DMS53 treated with DMSO at 0.1 percent for 48 hours (cell line): ENCODE measurements at regions not wholly inside any gene's neighbourhood (a gene's known extent, or its start where the extent isn't known, plus 50 kb on each side); places are given as distances from the start of the nearest gene placed in this dataset.
"Not testable (repeated sequence)": the region's sequence is repeated elsewhere in the genome, so short reads cannot be mapped to it uniquely, and the experiment has no call there.

Experiments used
- DNase-seq: peaks from one replicate; lab custom pipeline; 2025; ENCODE audit not compliant: unreplicated experiment; lab: John Stamatoyannopoulos, UW

DNA sequence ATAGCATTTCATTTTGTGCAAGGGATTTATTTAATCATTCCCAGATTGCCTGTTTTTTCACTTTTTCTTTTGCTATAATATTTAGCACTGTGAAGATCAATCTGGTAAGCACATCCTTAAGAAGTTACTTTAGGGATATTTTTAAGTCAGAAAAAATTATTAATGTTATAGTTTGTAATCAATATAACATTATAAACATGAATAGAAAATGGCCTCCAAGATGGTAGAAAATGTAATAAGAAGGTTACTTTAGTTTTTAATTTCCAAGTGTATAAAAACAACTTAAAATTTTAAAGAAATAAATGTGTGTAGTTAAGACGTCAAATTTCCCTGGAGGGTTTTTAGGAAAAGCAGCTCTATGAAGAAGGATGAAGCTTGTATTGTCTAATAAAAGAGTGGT is 81.9 kb upstream of the SERPINE2 start:
- no peak for DNase-seq

GRCh38 chr2:224119846-224120245 is 80.8 kb upstream of the SERPINE2 start:
- not testable (repeated sequence) for DNase-seq

DNA sequence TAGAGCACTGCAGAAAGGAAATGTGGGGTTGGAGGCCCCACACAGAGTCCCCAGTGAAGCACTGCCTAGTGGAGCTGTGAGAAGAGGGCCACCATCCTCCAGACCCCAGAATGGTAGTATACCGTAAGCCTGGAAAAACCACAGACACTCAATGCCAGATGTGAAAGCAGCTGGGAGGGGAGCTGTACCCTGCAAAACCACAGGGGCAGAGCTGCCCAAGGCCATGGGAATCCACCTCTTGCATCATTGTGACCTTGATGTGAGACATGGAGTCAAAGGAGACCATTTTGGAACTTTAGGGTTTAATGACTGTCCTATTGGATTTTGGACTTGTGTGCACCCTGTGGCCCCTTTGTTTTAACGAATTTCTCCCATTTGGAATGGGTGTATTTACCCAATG is 75.3 kb upstream of the SERPINE2 start:
- DNase-seq = no peak

DNA sequence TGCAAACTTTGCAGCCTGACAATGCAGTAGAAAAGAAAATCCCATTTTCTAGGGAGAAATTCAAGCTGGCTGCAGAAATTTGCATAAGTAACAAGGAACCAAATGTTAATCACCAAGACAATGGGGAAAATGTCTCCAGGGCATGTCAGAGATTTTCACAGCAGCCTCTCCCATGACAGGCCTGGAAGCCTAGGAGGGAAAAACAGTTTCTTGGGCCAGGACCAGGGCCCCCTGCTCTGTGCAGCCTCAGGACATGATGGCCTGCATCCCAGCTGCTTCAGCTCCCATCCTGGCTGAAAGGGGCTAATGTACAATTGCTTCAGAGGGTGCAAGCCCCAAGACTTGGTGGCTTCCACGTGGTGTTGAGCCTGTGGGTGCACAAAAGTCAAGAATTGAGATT is 74.8 kb upstream of the SERPINE2 start:
- DNase-seq = not testable (repeated sequence)

- no peak for DNase-seq
These were observed 72.5 kb upstream of the SERPINE2 start for GRCh38 chr2:224111576-224111975.

DNA sequence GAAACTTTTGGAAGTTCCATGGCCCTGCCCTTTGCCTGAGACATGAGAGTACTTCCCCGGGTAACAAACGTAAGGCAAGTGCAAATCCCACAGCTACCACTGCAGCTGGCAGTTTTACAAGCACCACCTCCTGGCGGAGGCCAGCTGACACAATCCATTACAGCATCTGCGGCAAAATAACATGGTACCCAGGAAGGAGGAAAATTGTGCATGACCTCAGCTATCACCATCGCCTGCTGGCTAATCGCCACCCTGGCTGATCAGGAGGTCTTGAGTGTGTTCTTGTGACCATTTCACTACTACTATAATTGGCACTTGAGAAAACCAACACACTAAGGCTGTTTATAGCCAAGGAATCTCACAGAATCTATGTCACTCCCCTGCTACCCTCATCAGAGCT is 71.7 kb upstream of the SERPINE2 start:
- no peak for DNase-seq

GRCh38 chr2:224109751-224110150 is 70.7 kb upstream of the SERPINE2 start:
- DNase-seq = no peak

- DNase-seq = no peak
These were observed 67.7 kb upstream of the SERPINE2 start for GRCh38 chr2:224106794-224107193.

DNA sequence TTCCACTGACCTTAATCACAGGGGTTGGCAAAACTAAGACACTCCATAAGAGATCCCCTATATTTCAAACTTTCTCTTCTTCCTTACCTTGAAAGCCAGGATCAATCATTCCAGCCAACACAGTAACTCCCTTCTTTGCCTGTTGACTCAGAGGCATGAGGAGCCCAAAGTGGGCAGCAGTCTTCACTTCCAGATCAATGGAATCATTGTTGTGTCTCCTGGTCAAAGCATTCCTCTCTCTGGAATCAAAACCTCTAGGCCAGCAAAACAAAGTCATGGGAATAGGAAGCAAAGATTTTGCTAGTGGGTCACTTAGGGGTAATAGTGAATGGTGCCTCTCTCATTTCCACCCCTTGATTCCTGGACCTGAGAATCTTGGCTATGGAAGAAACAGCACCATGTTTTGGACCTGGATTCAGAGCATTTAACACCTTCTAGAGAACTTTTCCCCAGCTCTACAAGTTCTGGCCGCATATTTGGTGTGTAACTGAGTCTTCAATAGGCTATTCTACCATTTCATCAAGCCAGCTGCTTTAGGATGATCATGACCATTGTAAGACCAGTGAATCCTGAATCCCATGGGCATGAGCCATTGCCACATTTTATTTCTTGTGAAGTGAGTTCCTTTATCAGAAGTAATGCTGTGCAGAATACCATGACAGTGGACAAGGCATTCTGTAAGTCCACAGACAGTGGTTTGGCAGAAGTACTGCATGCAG is 65.7 kb upstream of the SERPINE2 start:
- DNase-seq = no peak

DNA sequence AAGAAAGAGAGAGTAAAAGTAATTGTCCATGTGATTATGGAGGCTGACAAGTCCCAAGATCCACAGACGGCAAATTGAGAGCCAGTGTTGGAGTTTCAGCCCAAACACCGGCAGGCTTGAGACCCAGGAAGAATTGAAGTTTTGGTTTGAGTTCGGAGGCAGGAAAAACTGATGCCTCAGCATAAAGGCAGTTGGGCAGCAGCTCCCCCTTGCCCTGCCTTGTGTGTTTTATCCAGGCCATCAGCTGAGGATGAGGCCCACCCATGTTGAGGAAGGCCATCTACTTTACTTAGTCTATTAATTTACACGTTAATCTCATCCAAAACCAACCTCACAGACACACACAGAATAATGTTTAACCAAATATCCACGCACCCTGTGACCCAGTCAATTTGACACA is 64.6 kb upstream of the SERPINE2 start:
- DNase-seq = no peak

DNA sequence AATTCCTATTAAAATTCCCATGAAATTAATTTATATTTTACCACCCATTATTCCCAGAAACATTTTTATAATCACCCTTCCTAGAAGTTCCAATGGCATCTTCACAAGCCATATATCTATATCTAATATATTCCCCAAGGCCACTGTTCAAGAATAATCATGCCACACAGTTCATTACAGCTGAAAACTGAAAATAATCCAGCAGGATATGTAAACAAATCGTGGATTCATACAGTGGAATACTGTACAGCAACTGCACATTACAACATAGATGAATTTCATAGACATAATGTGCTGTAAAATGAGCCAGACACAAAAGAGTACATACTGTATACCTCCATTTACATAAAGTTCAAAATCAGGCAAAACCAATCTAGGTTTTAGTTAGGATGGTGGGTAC is 63.9 kb upstream of the SERPINE2 start:
- no peak for DNase-seq

GRCh38 chr2:224101820-224102630 is 62.9 kb upstream of the SERPINE2 start:
- DNase-seq = no peak

GRCh38 chr2:224099861-224100643 is 61.0 kb upstream of the SERPINE2 start:
- no peak for DNase-seq

DNA sequence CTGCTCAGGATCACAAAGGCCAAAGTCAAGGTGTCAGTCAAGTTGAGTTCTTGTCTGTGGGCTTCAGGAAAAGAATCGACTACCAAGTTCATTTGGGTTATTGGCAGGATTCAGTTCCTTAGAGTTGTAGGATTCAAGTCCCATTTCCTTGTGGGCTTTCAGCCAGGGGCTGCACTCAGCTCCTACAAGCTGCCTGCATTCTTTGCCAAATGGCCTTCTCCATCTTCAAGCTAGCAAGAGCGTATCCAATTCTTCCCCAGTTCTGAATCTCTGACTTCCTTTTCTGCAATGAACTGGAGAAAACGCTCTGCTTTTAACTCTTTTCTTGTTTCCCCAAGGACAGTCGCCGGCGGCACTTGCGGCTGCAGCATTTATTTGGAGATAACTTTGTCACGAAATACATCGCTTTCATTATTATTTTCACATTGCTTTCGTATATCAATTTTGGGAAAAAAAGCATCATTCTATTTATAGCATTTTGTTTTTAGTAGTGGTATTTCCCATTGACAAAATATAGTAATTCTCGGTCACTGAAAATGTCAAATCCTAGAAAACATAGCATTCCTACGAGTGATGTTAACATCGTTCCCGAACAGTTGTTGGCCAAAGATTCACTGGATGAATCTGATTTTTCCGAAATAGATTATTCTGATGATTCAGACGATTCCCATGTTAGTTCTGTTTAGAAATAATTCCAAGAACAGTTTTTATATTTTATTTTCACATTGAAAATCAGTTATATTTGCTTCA is 59.6 kb upstream of the SERPINE2 start:
- no peak for DNase-seq

GRCh38 chr2:224094413-224094812 is 55.3 kb upstream of the SERPINE2 start:
- no peak for DNase-seq

GRCh38 chr2:224091671-224092070 is 52.6 kb upstream of the SERPINE2 start:
- not testable (repeated sequence) for DNase-seq

DNA sequence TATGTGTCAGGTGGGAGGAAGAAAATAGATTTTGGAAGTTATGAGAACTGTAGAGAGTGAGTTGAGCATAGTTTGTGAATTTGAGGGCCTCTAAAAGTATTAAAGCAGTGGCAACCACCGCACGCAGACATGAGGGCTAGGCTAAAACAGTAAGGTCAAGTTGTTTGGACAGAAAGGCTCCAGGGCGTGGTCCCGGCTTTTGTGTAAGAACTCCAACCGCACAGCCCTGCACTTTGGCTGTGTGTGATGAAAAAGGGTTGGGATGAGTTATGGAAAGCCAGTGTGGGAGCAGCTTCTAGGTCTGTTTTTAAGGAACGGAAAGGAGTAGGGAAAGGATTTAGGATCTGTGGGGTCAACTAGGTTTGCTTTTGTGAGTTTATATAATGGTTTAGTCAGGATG is 50.5 kb upstream of the SERPINE2 start:
- not testable (repeated sequence) for DNase-seq
